ENCODE measurements at regions not wholly inside any gene's neighbourhood (a gene's known extent, or its start where the extent isn't known, plus 50 kb on each side); places are given as distances from the start of the nearest gene placed in this dataset.

DNA sequence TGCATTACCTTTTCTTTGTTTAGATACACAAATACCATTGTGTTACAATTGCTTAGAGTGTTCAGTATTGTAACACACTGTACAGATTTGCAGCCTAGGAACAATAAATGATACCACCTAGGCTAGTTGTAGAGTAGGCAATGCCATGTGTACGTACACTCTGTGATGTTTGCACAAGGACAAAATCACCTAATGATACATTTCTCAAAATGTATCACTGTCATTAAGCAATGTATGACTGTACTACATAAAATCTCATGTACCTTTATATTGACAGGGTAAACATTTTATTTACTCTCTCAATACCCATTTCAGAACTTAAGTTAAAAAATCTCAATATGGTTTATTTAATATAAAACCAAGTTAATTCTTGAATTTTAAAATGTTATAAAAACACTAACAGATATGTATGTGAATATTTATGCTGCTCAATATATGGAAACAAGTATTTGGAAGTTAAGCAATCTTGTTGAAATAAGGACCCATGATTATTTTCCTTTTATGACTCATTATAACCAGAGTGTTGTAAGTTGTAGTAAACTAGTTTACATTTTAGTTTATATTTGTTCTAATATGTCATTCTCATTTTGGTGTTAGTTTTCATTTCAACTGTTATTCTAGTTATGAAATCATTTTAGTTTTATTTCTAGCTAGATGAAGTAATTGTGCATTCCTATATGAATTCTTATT, 409.2 kb downstream of the TLL1 start:
- TF ChIP-seq, protein P1, sequence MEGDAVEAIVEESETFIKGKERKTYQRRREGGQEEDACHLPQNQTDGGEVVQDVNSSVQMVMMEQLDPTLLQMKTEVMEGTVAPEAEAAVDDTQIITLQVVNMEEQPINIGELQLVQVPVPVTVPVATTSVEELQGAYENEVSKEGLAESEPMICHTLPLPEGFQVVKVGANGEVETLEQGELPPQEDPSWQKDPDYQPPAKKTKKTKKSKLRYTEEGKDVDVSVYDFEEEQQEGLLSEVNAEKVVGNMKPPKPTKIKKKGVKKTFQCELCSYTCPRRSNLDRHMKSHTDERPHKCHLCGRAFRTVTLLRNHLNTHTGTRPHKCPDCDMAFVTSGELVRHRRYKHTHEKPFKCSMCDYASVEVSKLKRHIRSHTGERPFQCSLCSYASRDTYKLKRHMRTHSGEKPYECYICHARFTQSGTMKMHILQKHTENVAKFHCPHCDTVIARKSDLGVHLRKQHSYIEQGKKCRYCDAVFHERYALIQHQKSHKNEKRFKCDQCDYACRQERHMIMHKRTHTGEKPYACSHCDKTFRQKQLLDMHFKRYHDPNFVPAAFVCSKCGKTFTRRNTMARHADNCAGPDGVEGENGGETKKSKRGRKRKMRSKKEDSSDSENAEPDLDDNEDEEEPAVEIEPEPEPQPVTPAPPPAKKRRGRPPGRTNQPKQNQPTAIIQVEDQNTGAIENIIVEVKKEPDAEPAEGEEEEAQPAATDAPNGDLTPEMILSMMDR (IDR thresholded peaks at IDR 0.05; ENCODE audit: insufficient read depth, low read depth, low read length) = no peak
- no peak for TF ChIP-seq EZH2 (IDR thresholded peaks at IDR 0.05; ENCODE audit: insufficient read depth, low read length)

Measured in astrocyte (in vitro differentiated cells and primary cell).